ENCODE measurements at regions not wholly inside any gene's neighbourhood (a gene's known extent, or its start where the extent isn't known, plus 50 kb on each side); places are given as distances from the start of the nearest gene placed in this dataset.
"Not testable (repeated sequence)": the region's sequence is repeated elsewhere in the genome, so short reads cannot be mapped to it uniquely, and the experiment has no call there.

- no peak for DNase-seq
Measured at GRCh38 chr13:84616864-84617263, 734.6 kb upstream of the SLITRK1 start.

GRCh38 chr13:84609716-84610115 lies 727.4 kb upstream of the SLITRK1 start:
- DNase-seq = no peak

- no peak for DNase-seq
Measured at GRCh38 chr13:84607261-84608013, 725.2 kb upstream of the SLITRK1 start.

GRCh38 chr13:84606616-84607015 lies 724.3 kb upstream of the SLITRK1 start:
- no peak for DNase-seq

GRCh38 chr13:84605927-84606326 lies 723.7 kb upstream of the SLITRK1 start:
- DNase-seq = no peak

- no peak for DNase-seq
Measured at GRCh38 chr13:84591444-84591843, 709.2 kb upstream of the SLITRK1 start.

- no peak for DNase-seq
Measured at GRCh38 chr13:84590663-84591062, 708.4 kb upstream of the SLITRK1 start.

GRCh38 chr13:84588023-84588422 lies 705.7 kb upstream of the SLITRK1 start:
- no peak for DNase-seq

GRCh38 chr13:84579901-84580300 lies 697.6 kb upstream of the SLITRK1 start:
- not testable (repeated sequence) for DNase-seq

- DNase-seq = no peak
Measured at GRCh38 chr13:84574851-84575250, 692.6 kb upstream of the SLITRK1 start.

GRCh38 chr13:84571264-84571663 lies 689.0 kb upstream of the SLITRK1 start:
- DNase-seq = no peak

- DNase-seq = no peak
Measured at GRCh38 chr13:84570831-84571230, 688.6 kb upstream of the SLITRK1 start.

GRCh38 chr13:84569366-84569765 lies 687.1 kb upstream of the SLITRK1 start:
- no peak for DNase-seq

GRCh38 chr13:84567848-84568247 lies 685.6 kb upstream of the SLITRK1 start:
- DNase-seq = no peak

- DNase-seq = no peak
Measured at GRCh38 chr13:84566780-84567179, 684.5 kb upstream of the SLITRK1 start.

GRCh38 chr13:84563611-84564010 lies 681.3 kb upstream of the SLITRK1 start:
- DNase-seq = no peak

- DNase-seq = no peak
Measured at GRCh38 chr13:84553227-84553626, 671.0 kb upstream of the SLITRK1 start.

- no peak for DNase-seq
Measured at GRCh38 chr13:84543962-84544361, 661.7 kb upstream of the SLITRK1 start.

- no peak for DNase-seq
Measured at GRCh38 chr13:84542348-84542747, 660.1 kb upstream of the SLITRK1 start.

- no peak for DNase-seq
Measured at GRCh38 chr13:84536906-84537305, 654.6 kb upstream of the SLITRK1 start.

GRCh38 chr13:84528408-84529070 lies 646.3 kb upstream of the SLITRK1 start:
- no peak for DNase-seq

GRCh38 chr13:84525865-84526264 lies 643.6 kb upstream of the SLITRK1 start:
- DNase-seq = no peak

GRCh38 chr13:84524586-84524985 lies 642.3 kb upstream of the SLITRK1 start:
- no peak for DNase-seq

GRCh38 chr13:84500016-84500415 lies 617.7 kb upstream of the SLITRK1 start:
- no peak for DNase-seq

GRCh38 chr13:84497613-84498012 lies 615.3 kb upstream of the SLITRK1 start:
- DNase-seq = no peak

All from CD4-positive, alpha-beta T cell treated with Interleukin-12 subunit alpha and Interleukin-12 subunit beta, for 1 hour (primary cell).